ENCODE measurements at regions not wholly inside any gene's neighbourhood (a gene's known extent, or its start where the extent isn't known, plus 50 kb on each side); places are given as distances from the start of the nearest gene placed in this dataset.

- POLR2A ChIA-PET, result no interaction called here
- CTCF ChIA-PET, result interaction anchor here (0.5 kb wide), 1 partner anchor 253 kb away, joined by 5 read pairs; no protein-coding TSS in a partner anchor
- Histone ChIP-seq H3K4me1 (ENCODE audit: control insufficient read depth, insufficient read depth, low read length) (no peaks in the 10 kb centered on the region), H3K36me3 (ENCODE audit: control insufficient read depth in 2 of 2, insufficient read depth in 1 of 2, low read length in 2 of 2) (no peaks in the 10 kb centered on the region), H3K9me3 (ENCODE audit: control insufficient read depth, insufficient read depth, low read depth, low read length) (no peaks in the 10 kb centered on the region), H3K27ac (ENCODE audit: extremely low read depth, low read depth, low read length) (no peak overlapping the region), H3K4me3 (ENCODE audit: low read depth, low read length) (no peak overlapping the region)
- no peak for TF ChIP-seq TRIM28 (IDR thresholded peaks at IDR 0.05; ENCODE audit: borderline replicate concordance, low read length)
- no peak for TF ChIP-seq ZNF202 (tag by site-specific recombination; IDR thresholded peaks at IDR 0.05; ENCODE audit: borderline replicate concordance)
- no peak for TF ChIP-seq ZNF596 (tag by site-specific recombination; IDR thresholded peaks at IDR 0.05)
- no peak for TF ChIP-seq ZNF513 (tag by site-specific recombination; IDR thresholded peaks at IDR 0.05)
- no peak for TF ChIP-seq ZFP37 (tag by site-specific recombination; IDR thresholded peaks at IDR 0.05)
- TF ChIP-seq ZBTB17 (tag by site-specific recombination; IDR thresholded peaks at IDR 0.05), result no peak
- TF ChIP-seq PBX3 (CRISPR knock-in tag; IDR thresholded peaks at IDR 0.05), result no peak
- no peak for TF ChIP-seq ZNF624 (tag by site-specific recombination; IDR thresholded peaks at IDR 0.05)
- no peak for TF ChIP-seq ZNF174 (tag by site-specific recombination; IDR thresholded peaks at IDR 0.05)
- TF ChIP-seq ZNF324 (tag by site-specific recombination; IDR thresholded peaks at IDR 0.05), result no peak
- TF ChIP-seq ZNF692 (tag by site-specific recombination; IDR thresholded peaks at IDR 0.05), result no peak
- no peak for TF ChIP-seq ZBTB8A (tag by site-specific recombination; IDR thresholded peaks at IDR 0.05)
- TF ChIP-seq ZNF558 (tag by site-specific recombination; IDR thresholded peaks at IDR 0.05), result no peak
- TF ChIP-seq SP2 (tag by site-specific recombination; IDR thresholded peaks at IDR 0.05), result no peak
- TF ChIP-seq ZNF514 (tag by site-specific recombination; IDR thresholded peaks at IDR 0.05), result no peak
- no peak for TF ChIP-seq ZNF16 (tag by site-specific recombination; IDR thresholded peaks at IDR 0.05; ENCODE audit: low read depth)
Measured at GRCh38 chr21:26385721-26386120, 187.4 kb downstream of the CYYR1 start.

GRCh38 chr21:26379561-26379960 lies 193.5 kb downstream of the CYYR1 start:
- CTCF ChIA-PET, result interaction anchor here (0.7 kb wide), 1 partner anchor 12 kb away, joined by 3 read pairs; no protein-coding TSS in a partner anchor
- H3K36me3 ChIP-seq (ENCODE audit: control insufficient read depth in 2 of 2, insufficient read depth in 1 of 2, low read length in 2 of 2), result no peaks in the 10 kb centered on the region
- no peaks in the 10 kb centered on the region for H3K9me3 ChIP-seq (ENCODE audit: control insufficient read depth, insufficient read depth, low read depth, low read length)
- no peak overlapping the region for H3K4me3 ChIP-seq (ENCODE audit: low read depth, low read length)
- H3K27ac ChIP-seq (ENCODE audit: extremely low read depth, low read depth, low read length), result no peak overlapping the region
- no peak for TF ChIP-seq ZNF133 (tag by site-specific recombination; IDR thresholded peaks at IDR 0.05)
- TF ChIP-seq KLF17 (tag by site-specific recombination; IDR thresholded peaks at IDR 0.05), result no peak
- TF ChIP-seq TRIM28 (IDR thresholded peaks at IDR 0.05; ENCODE audit: borderline replicate concordance, low read length), result no peak
- no peak for TF ChIP-seq ZNF777 (tag by site-specific recombination; IDR thresholded peaks at IDR 0.05; ENCODE audit: borderline replicate concordance)
- no peak for TF ChIP-seq SALL2 (tag by site-specific recombination; IDR thresholded peaks at IDR 0.05; ENCODE audit: borderline replicate concordance)
- TF ChIP-seq ZNF558 (tag by site-specific recombination; IDR thresholded peaks at IDR 0.05), result no peak
- POLR2A ChIA-PET, result no interaction called here
- no peaks in the 10 kb centered on the region for H3K4me1 ChIP-seq (ENCODE audit: control insufficient read depth, insufficient read depth, low read length)
